SK-N-SH (cell line): ENCODE measurements at regions not wholly inside any gene's neighbourhood (a gene's known extent, or its start where the extent isn't known, plus 50 kb on each side); places are given as distances from the start of the nearest gene placed in this dataset.

Experiments used
- CTCF ChIP-seq: fragments of 200-600 bp; sonication (generic); IDR thresholded peaks from 2 replicates; pipeline ENCODE4 v1.6.1; 2017; ENCODE audit warnings: antibody characterized with exemption, mild to moderate bottlenecking, moderate library complexity
- EP300 ChIP-seq, 2 experiments: IDR thresholded peaks; 2 replicates each; pipeline versions ENCODE4 v1.4.0 to v1.6.1; 2012; ENCODE audit warnings: borderline replicate concordance in 1 of 2, low read depth in 1 of 2, low read length in 1 of 2
- EZH2phosphoT487 ChIP-seq: fragments of 200-600 bp; sonication (generic); IDR thresholded peaks from 2 replicates; pipeline ENCODE4 v1.6.1; 2017; ENCODE audit warnings: low read depth, mixed run types, mild to moderate bottlenecking, antibody characterized with exemption, moderate library complexity, borderline replicate concordance
- FOXJ3 ChIP-seq: sonication (generic); formaldehyde crosslinking; IDR thresholded peaks from 2 replicates; pipeline ENCODE4 v1.5.1; 2020; ENCODE audit warnings: mild to moderate bottlenecking, missing genetic modification reagents
- NFIC ChIP-seq: IDR thresholded peaks from 2 replicates; pipeline ENCODE4 v1.4.0; 2012; ENCODE audit warnings: borderline replicate concordance
- RAD21 ChIP-seq: IDR thresholded peaks from 2 replicates; pipeline ENCODE4 v1.6.1; 2012; ENCODE audit warnings: mild to moderate bottlenecking, low read length
- REST ChIP-seq: IDR thresholded peaks from 2 replicates; pipeline ENCODE4 v1.6.1; 2012; ENCODE audit warnings: mild to moderate bottlenecking, low read depth, low read length, moderate library complexity
- RFX5 ChIP-seq: IDR thresholded peaks from 2 replicates; pipeline ENCODE4 v1.6.1; 2012; ENCODE audit warnings: mild to moderate bottlenecking, improper control_type of control experiment, low read length
- SIN3A ChIP-seq: IDR thresholded peaks from 2 replicates; pipeline ENCODE4 v1.6.1; 2012; ENCODE audit warnings: low read depth, mild to moderate bottlenecking, low read length, moderate library complexity, borderline replicate concordance
- SMC3 ChIP-seq: IDR thresholded peaks from 2 replicates; pipeline ENCODE4 v1.6.1; 2012; ENCODE audit warnings: low read depth, low read length, improper control_type of control experiment
- USF1 ChIP-seq: IDR thresholded peaks from 2 replicates; pipeline ENCODE4 v1.4.0; 2012; ENCODE audit warnings: low read depth, borderline replicate concordance

GRCh38 chr13:47548294-47548840 is 452.7 kb downstream of the SUCLA2 start:
- TF ChIP-seq CTCF (no peak), FOXJ3 (CRISPR knock-in tag) (no peak), SIN3A (no peak), EP300 (IDR thresholded peaks at IDR 0.05; ENCODE audit: borderline replicate concordance in 1 of 2, low read depth in 1 of 2, low read length in 1 of 2) (no peak), SMC3 (no peak), USF1 (no peak), REST (no peak), EZH2phosphoT487 (no peak), RFX5 (no peak), NFIC (no peak), RAD21 (no peak)
